ENCODE measurements at regions not wholly inside any gene's neighbourhood (a gene's known extent, or its start where the extent isn't known, plus 50 kb on each side); places are given as distances from the start of the nearest gene placed in this dataset.
"Not testable (repeated sequence)": the region's sequence is repeated elsewhere in the genome, so short reads cannot be mapped to it uniquely, and the experiment has no call there.

GRCh38 chr4:30553151-30553550 lies 167.0 kb upstream of the PCDH7 start:
- Histone ChIP-seq H3K9me3 (no peaks in the 10 kb centered on the region), H3K36me3 (no peaks in the 10 kb centered on the region), H3K4me3 (no peak overlapping the region), H3K27me3 (no peaks in the 10 kb centered on the region), H3K27ac (no peak overlapping the region), H3K4me1 (ENCODE audit: insufficient read depth) (no peaks in the 10 kb centered on the region)
- DNase-seq: no peak
- intact Hi-C loops (cut with DNase I): no loop called here
- 83 to 91% (median 89%) methylated on average over 1 of the region's 1 CpG for WGBS, 3 donors
- TF ChIP-seq EP300 (IDR thresholded peaks at IDR 0.05): no peak

GRCh38 chr4:30553706-30554105 lies 166.5 kb upstream of the PCDH7 start:
- WGBS, 3 donors: 3 to 12% (median 6%) methylated on average over 1 of the region's 1 CpG
- intact Hi-C loops (cut with DNase I): no loop called here
- H3K27me3 ChIP-seq: no peaks in the 10 kb centered on the region

GRCh38 chr4:30555775-30556174 lies 164.4 kb upstream of the PCDH7 start:
- intact Hi-C loops (cut with DNase I): no loop called here
- no peaks in the 10 kb centered on the region for H3K4me1 ChIP-seq (ENCODE audit: insufficient read depth)
- no peaks in the 10 kb centered on the region for H3K9me3 ChIP-seq
- H3K36me3 ChIP-seq: no peaks in the 10 kb centered on the region
- no peak overlapping the region for H3K4me3 ChIP-seq
- TF ChIP-seq POLR2A (IDR thresholded peaks at IDR 0.05): no peak
- TF ChIP-seq EP300 (IDR thresholded peaks at IDR 0.05): no peak
- no peak for TF ChIP-seq CTCF (IDR thresholded peaks at IDR 0.05)
- WGBS, 3 donors: 85 to 97% (median 95%) methylated on average over 1 of the region's 1 CpG
- H3K27ac ChIP-seq: no peak overlapping the region
- no peak for DNase-seq
- H3K27me3 ChIP-seq: no peaks in the 10 kb centered on the region

More at GRCh38 chr4:30553706-30554105, 166.5 kb upstream of the PCDH7 start:
- TF ChIP-seq POLR2A (IDR thresholded peaks at IDR 0.05): no peak
- no peak for TF ChIP-seq CTCF (IDR thresholded peaks at IDR 0.05)
- no peak for TF ChIP-seq EP300 (IDR thresholded peaks at IDR 0.05)
- H3K4me3 ChIP-seq: no peak overlapping the region
- no peaks in the 10 kb centered on the region for H3K9me3 ChIP-seq
- no peaks in the 10 kb centered on the region for H3K36me3 ChIP-seq
- H3K4me1 ChIP-seq (ENCODE audit: insufficient read depth): no peaks in the 10 kb centered on the region
- no peak overlapping the region for H3K27ac ChIP-seq
- DNase-seq: no peak

GRCh38 chr4:30559481-30559880 lies 160.7 kb upstream of the PCDH7 start:
- DNase-seq: no peak
- no peak for TF ChIP-seq EP300 (IDR thresholded peaks at IDR 0.05)
- TF ChIP-seq POLR2A (IDR thresholded peaks at IDR 0.05): no peak
- TF ChIP-seq CTCF (IDR thresholded peaks at IDR 0.05): no peak
- 59 to 71% (median 68%) methylated on average over 4 of the region's 4 CpGs for WGBS, 3 donors
- Histone ChIP-seq H3K36me3 (no peaks in the 10 kb centered on the region), H3K4me1 (ENCODE audit: insufficient read depth) (no peaks in the 10 kb centered on the region), H3K27ac (no peak overlapping the region), H3K27me3 (no peaks in the 10 kb centered on the region), H3K4me3 (no peak overlapping the region), H3K9me3 (no peaks in the 10 kb centered on the region)
- intact Hi-C loops (cut with DNase I): no loop called here

GRCh38 chr4:30586850-30587249 lies 133.3 kb upstream of the PCDH7 start:
- Histone ChIP-seq H3K27ac (no peak overlapping the region), H3K36me3 (no peaks in the 10 kb centered on the region), H3K27me3 (no peaks in the 10 kb centered on the region), H3K9me3 (no peaks in the 10 kb centered on the region), H3K4me1 (ENCODE audit: insufficient read depth) (no peaks in the 10 kb centered on the region), H3K4me3 (no peak overlapping the region)
- intact Hi-C loops (cut with DNase I): no loop called here
- 91 to 92% (median 92%) methylated on average over 9 of the region's 9 CpGs for WGBS, 3 donors
- DNase-seq: no peak
- no peak for TF ChIP-seq CTCF (IDR thresholded peaks at IDR 0.05)

GRCh38 chr4:30589669-30590068 lies 130.5 kb upstream of the PCDH7 start:
- DNase-seq; H3K27me3 ChIP-seq; H3K27ac ChIP-seq; H3K36me3 ChIP-seq; intact Hi-C loops (cut with DNase I); H3K4me3 ChIP-seq; H3K4me1 ChIP-seq (ENCODE audit: insufficient read depth); H3K9me3 ChIP-seq: not testable (repeated sequence)
- WGBS, 3 donors: 84 to 96% (median 90%) methylated on average over 3 of the region's 3 CpGs
